GM10266 (cell line): ENCODE measurements at regions not wholly inside any gene's neighbourhood (a gene's known extent, or its start where the extent isn't known, plus 50 kb on each side); places are given as distances from the start of the nearest gene placed in this dataset.

ENCODE experiments used
- DNase-seq: peaks from one replicate; pipeline ENCODE4 v3.0.0; 2012; ENCODE audit errors: extremely low spot score
- CTCF ChIP-seq: IDR thresholded peaks from 2 replicates; pipeline ENCODE4 v1.5.1; 2012; ENCODE audit warnings: mild to moderate bottlenecking, low read depth; ENCODE audit not compliant: control insufficient read depth, insufficient read depth; ENCODE audit errors: missing control alignments

GRCh38 chr3:194243172-194243837, 107.4 kb downstream of the HES1 start:
- TF ChIP-seq CTCF = no peak
- no peak for DNase-seq

- DNase-seq = no peak
- no peak for TF ChIP-seq CTCF
Observed at GRCh38 chr3:194244167-194244566, 107.0 kb downstream of the CPN2 start.

- no peak for DNase-seq
- no peak for TF ChIP-seq CTCF
Observed at GRCh38 chr3:194245474-194245873, 105.7 kb downstream of the CPN2 start.

GRCh38 chr3:194245975-194246561, 105.1 kb downstream of the CPN2 start:
- no peak for DNase-seq

GRCh38 chr3:194246709-194247349, 104.3 kb downstream of the CPN2 start:
- no peak for TF ChIP-seq CTCF
- DNase-seq = no peak

More at GRCh38 chr3:194245975-194246561, 105.1 kb downstream of the CPN2 start:
- no peak for TF ChIP-seq CTCF

GRCh38 chr3:194247350-194247740, 103.8 kb downstream of the CPN2 start:
- no peak for DNase-seq
- TF ChIP-seq CTCF = no peak
